ENCODE measurements at regions not wholly inside any gene's neighbourhood (a gene's known extent, or its start where the extent isn't known, plus 50 kb on each side); places are given as distances from the start of the nearest gene placed in this dataset.

GRCh38 chr2:172658945-172659344 is 76.7 kb upstream of the RAPGEF4 start:
- no peak for DNase-seq (ENCODE audit: low read depth in 2 of 2)

GRCh38 chr2:172662099-172662498 is 73.5 kb upstream of the RAPGEF4 start:
- no peak for DNase-seq (ENCODE audit: low read depth in 2 of 2)

- no peak for DNase-seq (ENCODE audit: low read depth in 2 of 2)
Measured at GRCh38 chr2:172664766-172665165, 70.9 kb upstream of the RAPGEF4 start.

- DNase-seq (ENCODE audit: low read depth in 2 of 2): no peak
Measured at GRCh38 chr2:172667581-172668325, 67.9 kb upstream of the RAPGEF4 start.

GRCh38 chr2:172671501-172671900 is 64.1 kb upstream of the RAPGEF4 start:
- DNase-seq (ENCODE audit: low read depth in 2 of 2): no peak

- no peak for DNase-seq (ENCODE audit: low read depth in 2 of 2)
Measured at GRCh38 chr2:172672114-172672513, 63.5 kb upstream of the RAPGEF4 start.

- no peak for DNase-seq (ENCODE audit: low read depth in 2 of 2)
Measured at GRCh38 chr2:172673056-172673683, 62.5 kb upstream of the RAPGEF4 start.

- peak; percentile 20 to 40 for DNase-seq (ENCODE audit: low read depth in 2 of 2)
Measured at GRCh38 chr2:172674034-172674967, 61.3 kb upstream of the RAPGEF4 start.

GRCh38 chr2:172674968-172675303 is 60.7 kb upstream of the RAPGEF4 start:
- no peak for DNase-seq (ENCODE audit: low read depth in 2 of 2)

GRCh38 chr2:172677363-172677762 is 58.3 kb upstream of the RAPGEF4 start:
- no peak for DNase-seq (ENCODE audit: low read depth in 2 of 2)

- DNase-seq (ENCODE audit: low read depth in 2 of 2): no peak
Measured at GRCh38 chr2:172680436-172681068, 55.1 kb upstream of the RAPGEF4 start.

- DNase-seq (ENCODE audit: low read depth in 2 of 2): no peak
Measured at GRCh38 chr2:172685467-172685866, 50.2 kb upstream of the RAPGEF4 start.
